GM23338 (cell line): ENCODE measurements at regions not wholly inside any gene's neighbourhood (a gene's known extent, or its start where the extent isn't known, plus 50 kb on each side); places are given as distances from the start of the nearest gene placed in this dataset.

Experiments
- ATAC-seq: fragments of 200-7000 bp; cut with Tn5 transposase; 3 replicates; pipeline ENCODE4 v1.9.1; 2020
- DNase-seq: peaks from one replicate; pipeline ENCODE4 v3.0.0-alpha.2; 2015; ENCODE audit warnings: low spot score
- H2AFZ ChIP-seq: fragments of 200-600 bp; sonication (generic); 2 replicates; pipeline ENCODE4 v1.8.0; 2016; ENCODE audit warnings: antibody characterized with exemption, mild to moderate bottlenecking, moderate library complexity
- H3F3A ChIP-seq: fragments of 200-600 bp; sonication (generic); replicated peaks from 2 replicates; pipeline ENCODE4 v1.8.0; 2017; ENCODE audit warnings: antibody characterized with exemption, mixed run types, low read depth
- H3K27ac ChIP-seq: fragments of 200-600 bp; sonication (generic); 2 replicates; pipeline ENCODE4 v1.6.1; 2016; ENCODE audit warnings: low read depth
- H3K27me3 ChIP-seq: fragments of 200-600 bp; sonication (generic); 2 replicates; pipeline ENCODE4 v1.8.0; 2016; ENCODE audit warnings: mild to moderate bottlenecking, mixed run types, moderate library complexity; ENCODE audit not compliant: insufficient read depth
- H3K36me3 ChIP-seq: fragments of 200-600 bp; sonication (generic); 2 replicates; pipeline ENCODE4 v1.8.0; 2016; ENCODE audit warnings: mild to moderate bottlenecking; ENCODE audit not compliant: insufficient read depth
- H3K4me1 ChIP-seq: fragments of 200-600 bp; sonication (generic); 2 replicates; pipeline ENCODE4 v1.8.0; 2016; ENCODE audit warnings: mild to moderate bottlenecking, moderate library complexity; ENCODE audit not compliant: insufficient read depth
- H3K4me2 ChIP-seq: fragments of 200-600 bp; sonication (generic); 2 replicates; pipeline ENCODE4 v1.7.1; 2017; ENCODE audit warnings: mixed run types
- H3K4me3 ChIP-seq: fragments of 200-600 bp; sonication (generic); 2 replicates; pipeline ENCODE4 v1.6.1; 2016; ENCODE audit warnings: mixed run types
- H3K79me2 ChIP-seq: fragments of 200-600 bp; sonication (generic); replicated peaks from 2 replicates; pipeline ENCODE4 v1.8.0; 2017; ENCODE audit warnings: mild to moderate bottlenecking; ENCODE audit not compliant: insufficient read depth
- H3K9me2 ChIP-seq: fragments of 200-600 bp; sonication (generic); 2 replicates; pipeline ENCODE4 v1.8.0; 2017; ENCODE audit not compliant: insufficient read depth
- H4K20me1 ChIP-seq: fragments of 200-600 bp; sonication (generic); replicated peaks from 2 replicates; pipeline ENCODE4 v1.8.0; 2017; ENCODE audit warnings: mild to moderate bottlenecking; ENCODE audit not compliant: insufficient read depth
- H3K27ac Mint-ChIP-seq: 2 replicates; pipeline ENCODE4 v1.8.0; 2020; ENCODE audit warnings: inconsistent platforms, mild to moderate bottlenecking, moderate library complexity, mixed read lengths
- H3K27me3 Mint-ChIP-seq: 3 replicates; pipeline ENCODE4 v1.8.0; 2022; ENCODE audit warnings: low read depth, mild to moderate bottlenecking, moderate library complexity, mixed read lengths, inconsistent platforms; ENCODE audit not compliant: insufficient read depth, poor library complexity
- H3K36me3 Mint-ChIP-seq: 3 replicates; pipeline ENCODE4 v1.8.0; 2021; ENCODE audit warnings: low read depth, mild to moderate bottlenecking, inconsistent platforms, moderate library complexity, mixed read lengths
- H3K4me1 Mint-ChIP-seq: 3 replicates; pipeline ENCODE4 v1.8.0; 2020; ENCODE audit warnings: mild to moderate bottlenecking, inconsistent platforms, mixed read lengths
- H3K4me3 Mint-ChIP-seq: 3 replicates; pipeline ENCODE4 v1.8.0; 2021; ENCODE audit warnings: moderate library complexity, mild to moderate bottlenecking, inconsistent platforms, mixed read lengths
- H3K9me3 Mint-ChIP-seq: 3 replicates; pipeline ENCODE4 v1.8.0; 2020; ENCODE audit warnings: moderate library complexity, mild to moderate bottlenecking, inconsistent platforms, mixed read lengths
- EZH2phosphoT487 ChIP-seq: fragments of 200-600 bp; sonication (generic); IDR thresholded peaks from one replicate; pipeline ENCODE4 v1.8.1; 2018; ENCODE audit warnings: antibody characterized with exemption; ENCODE audit not compliant: unreplicated experiment
- JUNB ChIP-seq: IDR thresholded peaks from one replicate; pipeline ENCODE4 v1.6.1; 2016; ENCODE audit warnings: antibody characterized with exemption; ENCODE audit not compliant: unreplicated experiment
- POLR2AphosphoS5 ChIP-seq: IDR thresholded peaks from 2 replicates; pipeline ENCODE4 v1.6.1; 2016; ENCODE audit warnings: antibody characterized with exemption, low read depth
- ZNF331 ChIP-seq: fragments of 250-450 bp; sonication (Bioruptor Pico); IDR thresholded peaks from 2 replicates; pipeline ENCODE4 v1.5.0; 2020; ENCODE audit warnings: low read depth, mild to moderate bottlenecking, moderate library complexity
- ZNF462 ChIP-seq: fragments of 250-450 bp; sonication (Bioruptor Pico); IDR thresholded peaks from 2 replicates; pipeline ENCODE4 v1.5.0; 2020; ENCODE audit warnings: mild to moderate bottlenecking, moderate library complexity
- TF ChIP-seq, protein P1 (sequence below): IDR thresholded peaks from one replicate; pipeline ENCODE4 v1.6.1; 2018; ENCODE audit warnings: antibody characterized with exemption; ENCODE audit not compliant: unreplicated experiment

DNA sequence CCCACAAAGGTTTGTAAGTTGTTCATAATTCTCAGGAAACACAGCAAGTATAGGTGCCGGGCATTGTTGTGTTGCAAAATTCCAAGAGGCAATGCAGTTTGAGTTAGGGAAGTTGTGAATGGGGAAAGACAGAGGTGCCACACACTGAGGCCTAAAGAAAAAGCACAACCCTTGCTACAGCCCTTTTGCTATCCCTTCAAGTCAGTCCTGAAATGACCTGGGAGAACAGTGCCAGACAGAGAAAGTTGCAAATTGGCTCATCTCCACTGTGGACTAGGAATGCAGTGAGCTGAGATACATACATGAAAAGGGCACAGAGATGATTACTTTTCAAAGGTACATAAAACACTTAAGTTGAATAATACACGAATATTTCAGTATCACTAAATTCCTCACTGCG, 213.3 kb upstream of the TMTC1 start:
- H3K36me3 ChIP-seq: no peaks in the 10 kb centered on the region
- Mint-ChIP-seq H3K4me3 (no peak overlapping the region), H3K9me3 (no peaks in the 10 kb centered on the region), H3K27me3 (no peaks in the 10 kb centered on the region), H3K36me3 (no peaks in the 10 kb centered on the region), H3K27ac (no peak overlapping the region), H3K4me1 (no peaks in the 10 kb centered on the region)
- H3K4me2 ChIP-seq: no peak overlapping the region
- DNase-seq (no peak), ATAC-seq (no peak)
- H3K27me3 ChIP-seq: no peaks in the 10 kb centered on the region
- H2AFZ ChIP-seq: no peak overlapping the region
- H3F3A ChIP-seq: no peaks in the 10 kb centered on the region
- no peaks in the 10 kb centered on the region for H3K4me1 ChIP-seq
- no peak overlapping the region for H3K27ac ChIP-seq
- no peaks in the 10 kb centered on the region for H4K20me1 ChIP-seq
- H3K9me2 ChIP-seq: peaks cover 1% of the 10 kb centered on the region
- no peak overlapping the region for H3K4me3 ChIP-seq
- TF ChIP-seq POLR2AphosphoS5: no peak
- no peak for TF ChIP-seq ZNF331 (CRISPR knock-in tag)
- no peak for TF ChIP-seq EZH2phosphoT487
- no peak for TF ChIP-seq JUNB
- TF ChIP-seq, protein P1, sequence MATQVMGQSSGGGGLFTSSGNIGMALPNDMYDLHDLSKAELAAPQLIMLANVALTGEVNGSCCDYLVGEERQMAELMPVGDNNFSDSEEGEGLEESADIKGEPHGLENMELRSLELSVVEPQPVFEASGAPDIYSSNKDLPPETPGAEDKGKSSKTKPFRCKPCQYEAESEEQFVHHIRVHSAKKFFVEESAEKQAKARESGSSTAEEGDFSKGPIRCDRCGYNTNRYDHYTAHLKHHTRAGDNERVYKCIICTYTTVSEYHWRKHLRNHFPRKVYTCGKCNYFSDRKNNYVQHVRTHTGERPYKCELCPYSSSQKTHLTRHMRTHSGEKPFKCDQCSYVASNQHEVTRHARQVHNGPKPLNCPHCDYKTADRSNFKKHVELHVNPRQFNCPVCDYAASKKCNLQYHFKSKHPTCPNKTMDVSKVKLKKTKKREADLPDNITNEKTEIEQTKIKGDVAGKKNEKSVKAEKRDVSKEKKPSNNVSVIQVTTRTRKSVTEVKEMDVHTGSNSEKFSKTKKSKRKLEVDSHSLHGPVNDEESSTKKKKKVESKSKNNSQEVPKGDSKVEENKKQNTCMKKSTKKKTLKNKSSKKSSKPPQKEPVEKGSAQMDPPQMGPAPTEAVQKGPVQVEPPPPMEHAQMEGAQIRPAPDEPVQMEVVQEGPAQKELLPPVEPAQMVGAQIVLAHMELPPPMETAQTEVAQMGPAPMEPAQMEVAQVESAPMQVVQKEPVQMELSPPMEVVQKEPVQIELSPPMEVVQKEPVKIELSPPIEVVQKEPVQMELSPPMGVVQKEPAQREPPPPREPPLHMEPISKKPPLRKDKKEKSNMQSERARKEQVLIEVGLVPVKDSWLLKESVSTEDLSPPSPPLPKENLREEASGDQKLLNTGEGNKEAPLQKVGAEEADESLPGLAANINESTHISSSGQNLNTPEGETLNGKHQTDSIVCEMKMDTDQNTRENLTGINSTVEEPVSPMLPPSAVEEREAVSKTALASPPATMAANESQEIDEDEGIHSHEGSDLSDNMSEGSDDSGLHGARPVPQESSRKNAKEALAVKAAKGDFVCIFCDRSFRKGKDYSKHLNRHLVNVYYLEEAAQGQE: peak; percentile 26
- TF ChIP-seq ZNF462 (CRISPR knock-in tag): no peak
- no peaks in the 10 kb centered on the region for H3K79me2 ChIP-seq
